ENCODE measurements at regions not wholly inside any gene's neighbourhood (a gene's known extent, or its start where the extent isn't known, plus 50 kb on each side); places are given as distances from the start of the nearest gene placed in this dataset.

GRCh38 chr9:16982780-16983310, 112.4 kb upstream of the BNC2 start:
- H3K9me3 ChIP-seq (ENCODE audit: insufficient read depth in 2 of 2, low read depth in 1 of 2, low read length in 1 of 2), result peaks cover 0 to 5% of the 10 kb centered on the region in 2 experiments; a peak in 1 of 4 replicates
- no peak overlapping the region for H2BK5ac ChIP-seq (ENCODE audit: low read depth, low read length)
- H4K20me1 ChIP-seq (replicated peaks in 1 of 2; ENCODE audit: control insufficient read depth in 1 of 2, insufficient read depth in 2 of 2, low read length in 2 of 2), result no peaks in the 10 kb centered on the region
- H3K23ac ChIP-seq (ENCODE audit: insufficient read length), result no peak overlapping the region
- H2BK12ac ChIP-seq (ENCODE audit: low read depth, low read length), result no peak overlapping the region
- H3K9ac ChIP-seq (replicated peaks in 1 of 4; ENCODE audit: extremely low read depth in 1 of 4, low read depth in 3 of 4, low read length in 3 of 4), result no peak overlapping the region
- H3K36me3 ChIP-seq (ENCODE audit: control insufficient read depth in 2 of 4, insufficient read depth in 4 of 4, low read length in 3 of 4), result no peaks in the 10 kb centered on the region
- no peak overlapping the region for H2BK120ac ChIP-seq (replicated peaks; ENCODE audit: low read depth, low read length)
- TF ChIP-seq E2F6 (IDR thresholded peaks at IDR 0.05) (peak; percentile 35), SIN3A (conservative IDR thresholded peaks at IDR 0.05 in 1 of 2, IDR thresholded peaks at IDR 0.05 in 1 of 2; ENCODE audit: low read depth in 1 of 2, low read length in 2 of 2) (no peak)
- no peaks in the 10 kb centered on the region for H3K23me2 ChIP-seq (ENCODE audit: low read depth, low read length)
- no peak overlapping the region for H3K4me3 ChIP-seq (ENCODE audit: extremely low read depth in 1 of 4, insufficient read depth in 2 of 4, low read depth in 3 of 4, low read length in 4 of 4)
- H3K27ac ChIP-seq (ENCODE audit: low read depth, low read length), result no peak overlapping the region
- H4K91ac ChIP-seq (replicated peaks; ENCODE audit: insufficient read length, low read length), result no peak overlapping the region
- DNase-seq (ENCODE audit: low read depth in 1 of 2, low spot score in 2 of 2), result no peak
- WGBS, 2 experiments (ENCODE audit: extremely low coverage in 1 of 2, insufficient coverage in 1 of 2, insufficient read length in 1 of 2, insufficient replicate concordance in 2 of 2, low coverage in 1 of 2, low lambda C conversion rate in 2 of 2, missing lambda C conversion rate in 1 of 2), result 95% methylated on average over 11 of the region's 11 CpGs; no CpG with 5 or more reads in 1 of the 2 experiments
- H2AFZ ChIP-seq (ENCODE audit: low read length), result no peak overlapping the region
- no peaks in the 10 kb centered on the region for H3K79me1 ChIP-seq (ENCODE audit: low read depth, low read length)
- no peak for FAIRE-seq
- POLR2A ChIA-PET (ENCODE audit: partially characterized antibody), result no interaction called here
- H3K14ac ChIP-seq (ENCODE audit: insufficient read length), result no peak overlapping the region
- no peak overlapping the region for H3K4me2 ChIP-seq (ENCODE audit: insufficient read depth in 1 of 2, low read depth in 2 of 2, low read length in 2 of 2)
- no peak overlapping the region for H3K18ac ChIP-seq (ENCODE audit: extremely low read depth, low read length)
- H3K56ac ChIP-seq (replicated peaks; ENCODE audit: insufficient read length, low read depth, low read length), result no peak overlapping the region
- no peak overlapping the region for H4K5ac ChIP-seq (ENCODE audit: insufficient read length, low read depth, low read length)
- H3K4ac ChIP-seq (replicated peaks; ENCODE audit: insufficient read length, low read depth, low read length), result no peak overlapping the region
- no peak overlapping the region for H4K8ac ChIP-seq (ENCODE audit: extremely low read depth, insufficient read depth, low read length)
- peaks cover 0 to 6% (median 2%) of the 10 kb centered on the region in 4 experiments; a peak in 3 of 7 replicates for H3K4me1 ChIP-seq (replicated peaks in 1 of 4; ENCODE audit: control insufficient read depth in 3 of 4, insufficient read depth in 4 of 4, low read length in 3 of 4)
- H2BK20ac ChIP-seq (ENCODE audit: low read length), result no peak overlapping the region
- CTCF ChIA-PET (ENCODE audit: partially characterized antibody), result no interaction called here
- no peaks in the 10 kb centered on the region for H3K79me2 ChIP-seq (ENCODE audit: control insufficient read depth in 1 of 2, insufficient read depth in 2 of 2, low read length in 2 of 2)
- H2AK5ac ChIP-seq (ENCODE audit: low read depth, low read length), result no peak overlapping the region
- H3K27me3 ChIP-seq (replicated peaks in 1 of 4; ENCODE audit: control insufficient read depth in 3 of 4, extremely low read depth in 1 of 4, insufficient read depth in 3 of 4, low read length in 3 of 4), result no peaks in the 10 kb centered on the region
- H2BK15ac ChIP-seq (ENCODE audit: low read length), result no peak overlapping the region

All from H1 (cell line).